GM12891 (cell line): ENCODE measurements at regions not wholly inside any gene's neighbourhood (a gene's known extent, or its start where the extent isn't known, plus 50 kb on each side); places are given as distances from the start of the nearest gene placed in this dataset.

Experiments used
- DNase-seq: peaks from one replicate; pipeline ENCODE4 v3.0.0; 2011; ENCODE audit warnings: low spot score; ENCODE audit not compliant: insufficient read length
- FAIRE-seq: peaks from 2 replicates; lab custom pipeline; 2011; peaks lifted over from hg19 to GRCh38; lab: Jason Lieb, UNC
- PAX5 ChIP-seq: IDR thresholded peaks from 2 replicates; pipeline ENCODE4 v1.6.1; 2011; ENCODE audit warnings: low read length, moderate library complexity, mild to moderate bottlenecking; ENCODE audit not compliant: insufficient read depth, severe bottlenecking
- POLR2A ChIP-seq: IDR thresholded peaks from 2 replicates; pipeline ENCODE4 v1.6.1; 2011; ENCODE audit warnings: low read depth, low read length, control low read depth
- POLR2AphosphoS5 ChIP-seq: IDR thresholded peaks from 2 replicates; pipeline ENCODE4 v1.6.1; 2011; ENCODE audit warnings: low read depth, low read length, control low read depth
- POU2F2 ChIP-seq: IDR thresholded peaks from 2 replicates; pipeline ENCODE4 v1.6.1; 2011; ENCODE audit warnings: low read depth, mild to moderate bottlenecking, control low read depth, low read length, moderate library complexity
- SPI1 ChIP-seq: IDR thresholded peaks from 2 replicates; pipeline ENCODE4 v1.6.1; 2011; ENCODE audit warnings: low read depth, low read length, control low read depth
- TAF1 ChIP-seq: IDR thresholded peaks from 2 replicates; pipeline ENCODE4 v1.6.1; 2011; ENCODE audit warnings: low read depth, low read length, control low read depth

- TF ChIP-seq SPI1 (no peak), TAF1 (no peak), POU2F2 (no peak), PAX5 (no peak), POLR2AphosphoS5 (no peak), POLR2A (no peak)
- DNase-seq (no peak), FAIRE-seq (no peak)
Measured at GRCh38 chr4:104878936-104879335, 267.7 kb upstream of the TET2 start.

- DNase-seq, result peak; percentile 8
- no peak for TF ChIP-seq POLR2AphosphoS5
- no peak for TF ChIP-seq SPI1
- no peak for TF ChIP-seq POLR2A
- TF ChIP-seq PAX5, result no peak
- no peak for TF ChIP-seq TAF1
- no peak for TF ChIP-seq POU2F2
- no peak for FAIRE-seq
Measured at GRCh38 chr4:104879367-104879766, 267.3 kb upstream of the TET2 start.

GRCh38 chr4:104879854-104880253, 266.8 kb upstream of the TET2 start:
- TF ChIP-seq POLR2A, result no peak
- TF ChIP-seq PAX5, result no peak
- no peak for TF ChIP-seq POU2F2
- TF ChIP-seq SPI1, result no peak
- no peak for TF ChIP-seq TAF1
- no peak for TF ChIP-seq POLR2AphosphoS5
- FAIRE-seq (no peak), DNase-seq (no peak)

- FAIRE-seq (peak; percentile 41), DNase-seq (no peak)
- TF ChIP-seq POLR2AphosphoS5 (no peak), TAF1 (no peak), POU2F2 (no peak), POLR2A (no peak), PAX5 (no peak), SPI1 (no peak)
Measured at GRCh38 chr4:104881136-104881886, 265.4 kb upstream of the TET2 start.

GRCh38 chr4:104890598-104891275, 255.9 kb upstream of the TET2 start:
- FAIRE-seq (no peak), DNase-seq (no peak)
- TF ChIP-seq POU2F2, result no peak
- no peak for TF ChIP-seq TAF1
- no peak for TF ChIP-seq PAX5
- no peak for TF ChIP-seq POLR2A
- no peak for TF ChIP-seq POLR2AphosphoS5
- no peak for TF ChIP-seq SPI1

- TF ChIP-seq POU2F2 (no peak), TAF1 (no peak)
- DNase-seq (no peak), FAIRE-seq (peak; percentile 55)
Measured at GRCh38 chr4:104896660-104897645, 249.7 kb upstream of the TET2 start.

GRCh38 chr4:104899863-104900262, 246.8 kb upstream of the TET2 start:
- FAIRE-seq (no peak), DNase-seq (no peak)

GRCh38 chr4:104901438-104901837, 245.2 kb upstream of the TET2 start:
- no peak for DNase-seq
- peak; percentile 75 for FAIRE-seq
- TF ChIP-seq POLR2AphosphoS5 (no peak), POU2F2 (no peak), PAX5 (no peak), SPI1 (no peak), TAF1 (no peak), POLR2A (no peak)

More at GRCh38 chr4:104899863-104900262, 246.8 kb upstream of the TET2 start:
- no peak for TF ChIP-seq POLR2A
- TF ChIP-seq POLR2AphosphoS5, result no peak
- no peak for TF ChIP-seq TAF1
- no peak for TF ChIP-seq SPI1
- TF ChIP-seq POU2F2, result no peak
- TF ChIP-seq PAX5, result no peak

- no peak for DNase-seq
- FAIRE-seq, result peak; percentile 31
- no peak for TF ChIP-seq SPI1
- no peak for TF ChIP-seq TAF1
- TF ChIP-seq POU2F2, result no peak
- no peak for TF ChIP-seq POLR2A
- TF ChIP-seq POLR2AphosphoS5, result no peak
- no peak for TF ChIP-seq PAX5
Measured at GRCh38 chr4:104901961-104902605, 244.6 kb upstream of the TET2 start.
